ENCODE measurements at regions not wholly inside any gene's neighbourhood (a gene's known extent, or its start where the extent isn't known, plus 50 kb on each side); places are given as distances from the start of the nearest gene placed in this dataset.

DNA sequence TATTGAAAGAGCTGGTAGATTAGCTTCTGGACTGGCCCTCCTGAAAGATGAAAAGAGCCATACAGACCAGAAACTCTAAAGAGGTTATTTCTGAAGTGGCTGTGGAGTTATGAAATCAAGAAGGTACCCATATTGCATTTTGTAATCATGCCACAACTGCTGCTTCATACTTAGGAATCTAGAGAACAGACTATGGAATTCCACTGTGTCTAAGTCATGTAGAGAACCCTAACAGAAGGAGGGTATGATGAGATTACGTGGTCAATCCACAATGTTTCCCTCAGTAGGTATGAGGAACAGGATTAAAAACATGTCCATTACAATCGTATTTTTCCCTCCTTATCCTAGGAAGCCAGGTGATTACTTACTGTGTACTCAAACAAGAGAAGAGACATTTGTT, 708.8 kb downstream of the RERGL start:
- WGBS, 2 donors = 34 to 46% methylated on average over 2 of the region's 2 CpGs
- no peak for DNase-seq (ENCODE audit: low spot score in 2 of 2)
- Histone ChIP-seq H3K27ac (no peak overlapping the region), H3K36me3 (no peaks in the 10 kb centered on the region), H3K4me1 (no peaks in the 10 kb centered on the region), H3K9me3 (no peaks in the 10 kb centered on the region), H3K27me3 (no peaks in the 10 kb centered on the region), H3K4me3 (no peak overlapping the region)
- TF ChIP-seq POLR2A (IDR thresholded peaks at IDR 0.05) (no peak), EP300 (IDR thresholded peaks at IDR 0.05) (no peak)
- TF ChIP-seq, protein P1, sequence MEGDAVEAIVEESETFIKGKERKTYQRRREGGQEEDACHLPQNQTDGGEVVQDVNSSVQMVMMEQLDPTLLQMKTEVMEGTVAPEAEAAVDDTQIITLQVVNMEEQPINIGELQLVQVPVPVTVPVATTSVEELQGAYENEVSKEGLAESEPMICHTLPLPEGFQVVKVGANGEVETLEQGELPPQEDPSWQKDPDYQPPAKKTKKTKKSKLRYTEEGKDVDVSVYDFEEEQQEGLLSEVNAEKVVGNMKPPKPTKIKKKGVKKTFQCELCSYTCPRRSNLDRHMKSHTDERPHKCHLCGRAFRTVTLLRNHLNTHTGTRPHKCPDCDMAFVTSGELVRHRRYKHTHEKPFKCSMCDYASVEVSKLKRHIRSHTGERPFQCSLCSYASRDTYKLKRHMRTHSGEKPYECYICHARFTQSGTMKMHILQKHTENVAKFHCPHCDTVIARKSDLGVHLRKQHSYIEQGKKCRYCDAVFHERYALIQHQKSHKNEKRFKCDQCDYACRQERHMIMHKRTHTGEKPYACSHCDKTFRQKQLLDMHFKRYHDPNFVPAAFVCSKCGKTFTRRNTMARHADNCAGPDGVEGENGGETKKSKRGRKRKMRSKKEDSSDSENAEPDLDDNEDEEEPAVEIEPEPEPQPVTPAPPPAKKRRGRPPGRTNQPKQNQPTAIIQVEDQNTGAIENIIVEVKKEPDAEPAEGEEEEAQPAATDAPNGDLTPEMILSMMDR (IDR thresholded peaks at IDR 0.05) = no peak

DNA sequence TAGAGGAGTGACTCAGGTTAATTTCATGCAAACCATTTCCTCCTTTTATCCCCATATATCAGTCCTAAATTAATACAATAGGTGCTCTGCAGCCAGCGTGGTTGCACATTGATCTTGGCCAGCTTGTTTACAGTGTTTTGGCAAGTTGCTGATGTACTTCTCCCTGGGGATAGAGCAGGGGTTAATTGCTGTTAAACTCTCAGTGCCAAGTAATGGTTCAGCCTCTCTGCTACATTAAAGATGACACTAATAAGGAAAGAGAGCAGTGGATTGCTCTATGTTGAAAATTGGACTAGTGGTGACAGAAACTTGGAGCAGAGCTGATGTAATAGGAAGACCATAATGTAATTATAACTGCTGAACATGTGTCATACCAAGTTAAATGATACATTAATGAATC, 717.5 kb downstream of the RERGL start:
- Histone ChIP-seq H3K27ac (no peak overlapping the region), H3K27me3 (no peaks in the 10 kb centered on the region), H3K9me3 (no peaks in the 10 kb centered on the region), H3K4me3 (no peak overlapping the region), H3K4me1 (no peaks in the 10 kb centered on the region), H3K36me3 (no peaks in the 10 kb centered on the region)
- no peak for TF ChIP-seq POLR2A (IDR thresholded peaks at IDR 0.05)
- no peak for TF ChIP-seq EP300 (IDR thresholded peaks at IDR 0.05)
- TF ChIP-seq, protein P1 (IDR thresholded peaks at IDR 0.05) = no peak
- DNase-seq (ENCODE audit: low spot score in 2 of 2) = no peak
- 32 to 39% methylated on average over 1 of the region's 1 CpG for WGBS, 2 donors

DNA sequence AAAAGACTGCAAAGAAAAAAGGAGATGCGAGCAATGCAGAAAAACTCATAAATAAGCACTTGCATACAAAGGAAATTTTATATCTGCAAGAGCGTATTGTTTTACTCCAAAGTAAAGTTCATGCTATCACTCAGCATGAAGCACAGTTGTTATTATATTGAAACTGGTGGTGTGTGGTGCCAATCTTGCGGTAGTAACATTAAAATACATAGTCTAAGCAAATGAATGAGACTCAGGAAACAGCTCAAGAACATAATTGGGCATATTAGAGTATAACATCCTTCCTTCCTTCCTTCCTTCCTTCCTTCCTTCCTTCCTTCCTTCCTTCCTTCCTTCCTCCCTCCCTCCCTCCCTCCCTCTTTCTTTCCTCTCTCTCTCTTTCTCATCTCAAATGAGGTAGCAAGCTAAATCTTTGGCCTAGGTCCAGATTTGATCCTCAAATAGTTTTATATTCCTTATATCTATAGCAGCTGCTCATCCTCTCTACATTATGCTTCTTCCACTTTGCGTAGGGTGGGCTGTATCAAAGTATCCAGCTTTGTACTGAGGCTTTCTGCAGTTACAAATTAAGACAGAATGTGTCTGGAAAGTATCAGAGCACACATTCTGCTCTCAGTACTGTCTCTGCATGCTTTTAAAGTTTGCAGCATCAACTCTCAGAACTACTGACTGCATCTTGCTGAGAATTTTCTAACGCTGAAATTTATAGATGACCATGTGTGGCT, 718.3 kb downstream of the RERGL start:
- Histone ChIP-seq H3K9me3 (no peaks in the 10 kb centered on the region), H3K27ac (no peak overlapping the region), H3K4me1 (no peaks in the 10 kb centered on the region), H3K4me3 (no peak overlapping the region), H3K36me3 (no peaks in the 10 kb centered on the region), H3K27me3 (no peaks in the 10 kb centered on the region)
- 68 to 71% methylated on average over 5 of the region's 5 CpGs for WGBS, 2 donors
- TF ChIP-seq, protein P1 (IDR thresholded peaks at IDR 0.05) = no peak
- TF ChIP-seq POLR2A (IDR thresholded peaks at IDR 0.05) (no peak), EP300 (IDR thresholded peaks at IDR 0.05) (no peak)
- DNase-seq (ENCODE audit: low spot score in 2 of 2) = no peak

DNA sequence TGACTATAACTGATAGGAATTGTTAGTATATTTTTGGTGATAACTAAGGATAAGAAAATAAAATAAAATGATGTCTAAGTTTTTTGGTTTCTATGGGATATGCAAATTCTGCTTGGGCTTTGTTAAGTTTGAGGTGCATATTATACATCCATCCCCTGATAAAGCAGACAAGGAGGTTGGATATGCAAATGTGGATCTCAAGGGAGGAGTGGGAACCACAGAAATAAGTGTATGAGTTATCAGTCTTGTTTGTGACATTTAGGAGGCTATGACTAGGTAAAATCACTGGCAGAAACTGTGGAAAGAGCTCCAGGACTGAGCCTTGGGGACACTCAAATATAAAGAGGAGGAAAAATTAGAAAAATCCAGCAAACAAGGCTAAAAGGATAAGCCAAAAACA, 719.4 kb downstream of the RERGL start:
- Histone ChIP-seq H3K4me1 (no peaks in the 10 kb centered on the region), H3K4me3 (no peak overlapping the region), H3K9me3 (no peaks in the 10 kb centered on the region), H3K27me3 (no peaks in the 10 kb centered on the region), H3K27ac (no peak overlapping the region), H3K36me3 (no peaks in the 10 kb centered on the region)
- DNase-seq (ENCODE audit: low spot score in 2 of 2) = no peak
- TF ChIP-seq POLR2A (IDR thresholded peaks at IDR 0.05) = no peak

DNA sequence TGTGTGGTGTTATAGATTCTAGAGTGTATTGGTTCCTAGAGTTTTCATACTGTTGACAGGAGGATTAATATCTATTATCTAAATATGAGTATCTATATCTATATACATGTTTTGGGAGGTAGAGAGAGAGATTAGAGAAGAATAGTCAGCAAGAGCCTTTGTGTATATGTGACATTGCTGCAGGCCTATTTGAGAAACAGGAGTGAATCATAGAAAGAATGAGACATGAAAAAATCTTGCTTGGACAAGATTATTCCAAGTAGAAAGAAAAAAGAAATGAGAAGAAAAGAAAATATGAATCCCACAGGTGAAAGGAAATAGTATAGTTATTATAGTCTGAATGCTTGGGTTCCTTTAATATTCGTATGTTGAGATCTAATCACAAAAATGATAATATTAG, 720.4 kb downstream of the RERGL start:
- H3K27ac ChIP-seq = no peak overlapping the region
- no peak overlapping the region for H3K4me3 ChIP-seq
- H3K27me3 ChIP-seq = no peaks in the 10 kb centered on the region
- TF ChIP-seq, protein P1 (IDR thresholded peaks at IDR 0.05) = no peak
- no peak for TF ChIP-seq EP300 (IDR thresholded peaks at IDR 0.05)
- TF ChIP-seq POLR2A (IDR thresholded peaks at IDR 0.05) = no peak
- H3K36me3 ChIP-seq = no peaks in the 10 kb centered on the region
- 86 to 91% methylated on average over 1 of the region's 1 CpG for WGBS, 2 donors
- no peaks in the 10 kb centered on the region for H3K9me3 ChIP-seq
- no peaks in the 10 kb centered on the region for H3K4me1 ChIP-seq
- DNase-seq (ENCODE audit: low spot score in 2 of 2) = no peak

DNA sequence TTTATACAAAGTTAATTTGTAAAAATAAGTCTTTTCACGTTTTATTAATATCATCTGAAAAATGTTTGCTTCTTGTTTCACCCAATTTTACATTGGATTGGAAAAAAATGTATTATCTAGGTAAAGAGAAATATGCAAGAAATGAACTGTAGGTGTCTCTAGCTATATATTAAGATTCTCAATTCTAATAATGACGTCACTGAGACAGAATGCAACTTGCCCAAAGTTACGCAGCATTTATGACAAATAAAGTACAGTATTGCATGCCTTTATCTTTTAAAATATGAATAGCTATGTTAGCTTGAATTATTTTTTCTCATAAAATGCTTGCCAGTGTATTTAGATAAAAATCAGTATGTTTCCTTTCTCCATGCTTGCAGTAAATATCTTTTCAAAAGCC, 728.8 kb downstream of the RERGL start:
- TF ChIP-seq, protein P1 (IDR thresholded peaks at IDR 0.05) = no peak
- TF ChIP-seq POLR2A (IDR thresholded peaks at IDR 0.05) = no peak
- TF ChIP-seq EP300 (IDR thresholded peaks at IDR 0.05) = no peak
- Histone ChIP-seq H3K4me3 (no peak overlapping the region), H3K27ac (no peak overlapping the region), H3K4me1 (no peaks in the 10 kb centered on the region), H3K9me3 (no peaks in the 10 kb centered on the region), H3K36me3 (no peaks in the 10 kb centered on the region), H3K27me3 (no peaks in the 10 kb centered on the region)
- 75 to 76% methylated on average over 3 of the region's 3 CpGs for WGBS, 2 donors
- no peak for DNase-seq (ENCODE audit: low spot score in 2 of 2)
